GM21381 (cell line): ENCODE measurements at regions not wholly inside any gene's neighbourhood (a gene's known extent, or its start where the extent isn't known, plus 50 kb on each side); places are given as distances from the start of the nearest gene placed in this dataset.
A peak's percentile ranks its signal among the peaks of the same experiment; 100 is the strongest.
"Not testable (repeated sequence)": the region's sequence is repeated elsewhere in the genome, so short reads cannot be mapped to it uniquely, and the experiment has no call there.

Experiments
- ATAC-seq: cut with Tn5 transposase; IDR thresholded peaks from one replicate; pipeline ENCODE4 v1.9.1; 2021; ENCODE audit warnings: mild to moderate bottlenecking, moderate library complexity; ENCODE audit not compliant: unreplicated experiment

DNA sequence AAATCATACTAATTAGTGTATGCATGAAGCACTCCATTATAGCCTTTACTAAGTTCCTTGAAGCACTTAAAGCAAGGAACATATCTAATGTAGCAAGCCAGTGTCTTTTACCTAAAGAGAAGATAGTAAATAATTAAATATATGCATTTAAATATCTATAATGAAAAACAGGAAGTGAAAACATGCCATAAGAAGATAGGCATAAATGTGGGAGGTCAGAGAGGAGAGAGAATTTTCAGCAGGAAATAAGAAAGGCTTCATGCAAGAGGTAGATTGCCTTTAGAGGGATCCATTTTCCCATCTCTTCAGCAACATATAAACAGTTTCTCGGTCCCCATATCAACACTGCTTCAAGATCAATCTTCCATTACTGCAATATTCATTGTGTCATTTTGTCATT is 599.8 kb downstream of the FRK start:
- ATAC-seq = no peak

DNA sequence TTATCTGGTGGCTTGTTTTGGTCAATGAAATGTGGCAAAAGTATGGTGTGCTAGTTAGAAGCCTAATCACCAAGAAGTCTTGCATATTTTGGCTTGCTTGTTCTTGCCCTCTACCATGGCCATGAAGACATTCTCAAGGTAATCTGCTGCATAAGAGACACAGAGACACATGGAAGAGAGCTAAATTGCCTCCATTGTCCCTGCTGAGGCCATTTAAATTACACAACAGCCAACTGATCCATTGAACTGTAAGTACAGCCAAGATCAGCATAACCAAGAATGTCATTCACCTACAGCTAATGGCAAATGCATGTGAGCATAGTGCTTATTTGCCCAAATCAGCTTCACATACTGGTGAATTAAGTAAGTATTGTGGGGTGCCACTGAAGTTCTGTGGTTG is 603.8 kb downstream of the FRK start:
- ATAC-seq = no peak

DNA sequence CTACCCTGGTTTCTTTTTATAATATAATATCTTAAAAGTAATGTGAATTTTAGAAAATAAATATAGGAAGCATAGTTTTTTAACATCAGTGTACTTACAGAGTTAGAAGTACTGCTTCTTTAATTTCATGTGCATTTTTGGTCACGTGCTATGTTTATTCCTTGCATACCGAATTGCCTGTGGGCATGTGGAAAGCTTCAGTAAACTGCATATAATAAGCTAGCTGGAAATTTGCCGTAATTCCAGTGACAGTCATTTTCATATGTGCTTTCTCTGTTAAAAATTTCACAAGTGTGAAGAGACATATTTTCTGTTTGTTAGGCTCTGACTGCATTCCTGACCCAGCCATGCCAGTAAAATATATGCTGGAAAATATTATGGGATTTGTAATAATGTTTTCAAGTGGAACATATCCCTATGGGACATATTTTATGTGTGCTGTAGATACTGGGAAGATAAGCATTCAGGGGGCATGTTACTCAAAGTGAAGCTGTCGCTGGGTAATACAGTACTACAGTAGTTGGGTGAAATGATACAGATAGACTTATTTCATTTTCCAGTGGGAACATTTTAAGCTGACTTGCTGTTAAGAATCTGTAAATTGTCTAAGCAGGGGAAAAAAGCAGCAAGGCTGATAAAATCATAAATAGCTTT is 616.7 kb downstream of the FRK start:
- ATAC-seq = no peak

DNA sequence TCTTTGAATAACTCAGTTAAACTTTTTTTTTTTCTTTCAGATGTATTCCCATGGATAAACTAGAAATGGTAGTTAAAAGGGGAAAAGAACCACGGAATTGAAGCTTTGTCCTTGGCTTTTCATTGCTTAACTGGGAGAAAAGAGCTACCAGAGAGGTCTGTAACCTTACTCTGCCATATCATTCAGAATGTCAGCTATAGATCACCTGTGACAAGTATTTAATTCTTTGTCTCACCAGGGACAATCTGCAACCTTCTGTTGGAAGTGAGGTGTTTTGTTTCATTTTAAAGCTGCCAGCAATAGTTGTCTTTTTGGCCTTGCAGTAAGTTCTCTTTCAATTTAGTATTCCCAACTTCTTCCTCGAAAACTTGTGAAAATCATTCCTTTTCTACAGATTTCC is 618.4 kb downstream of the FRK start:
- no peak for ATAC-seq

DNA sequence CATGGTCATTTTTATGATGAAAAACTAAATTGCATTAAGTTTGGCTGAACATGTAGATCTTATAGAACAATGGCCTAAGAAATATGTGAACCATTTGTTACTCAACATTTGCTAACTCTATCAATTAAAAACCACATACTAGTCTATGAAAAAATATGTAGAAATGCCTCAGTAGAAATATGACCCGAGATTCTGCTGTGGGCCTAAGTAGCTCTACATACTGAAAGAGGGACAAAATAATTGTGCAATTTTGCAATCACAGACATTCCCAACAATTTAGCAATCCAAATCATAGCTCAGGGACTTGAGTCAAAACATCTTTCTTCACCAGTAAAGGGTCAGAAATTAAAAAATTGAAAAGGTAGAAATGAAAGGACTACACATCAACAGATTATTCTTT is 619.0 kb downstream of the FRK start:
- ATAC-seq = no peak

DNA sequence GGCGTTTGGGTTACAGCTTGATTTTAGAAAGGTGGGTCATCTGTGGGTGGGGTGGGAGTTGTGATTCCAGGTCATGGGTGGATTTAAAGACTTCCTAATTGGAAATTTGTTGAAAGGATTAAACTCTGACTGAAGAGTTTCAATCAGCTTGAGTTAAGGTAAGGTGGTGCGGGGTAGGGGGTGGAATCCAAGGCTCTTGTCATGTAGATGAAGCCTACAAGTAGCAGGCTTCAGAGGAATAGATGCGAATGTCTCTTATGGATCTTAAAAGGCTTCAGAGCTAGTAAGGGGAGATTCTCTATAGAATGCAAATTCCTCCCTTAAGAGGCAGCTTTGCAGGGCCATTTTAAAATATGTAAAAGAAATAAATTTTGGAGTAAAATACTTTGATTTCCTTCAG is 645.3 kb downstream of the FRK start:
- no peak for ATAC-seq

DNA sequence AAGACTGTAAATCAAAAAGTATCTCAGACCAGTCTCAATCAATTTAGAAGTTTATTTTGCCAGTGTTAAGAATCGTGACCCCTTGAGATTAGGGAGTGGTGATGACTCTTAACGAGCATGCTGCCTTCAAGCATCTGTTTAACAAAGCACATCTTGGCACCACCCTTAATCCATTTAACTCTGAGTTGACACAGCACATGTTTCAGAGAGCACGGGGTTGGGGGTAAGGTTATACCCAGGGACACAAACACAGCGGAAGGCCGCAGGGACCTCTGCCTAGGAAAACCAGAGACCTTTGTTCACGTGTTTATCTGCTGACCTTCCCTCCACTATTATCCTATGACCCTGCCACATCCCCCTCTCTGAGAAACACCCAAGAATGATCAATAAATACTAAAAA is 645.8 kb downstream of the FRK start:
- not testable (repeated sequence) for ATAC-seq

DNA sequence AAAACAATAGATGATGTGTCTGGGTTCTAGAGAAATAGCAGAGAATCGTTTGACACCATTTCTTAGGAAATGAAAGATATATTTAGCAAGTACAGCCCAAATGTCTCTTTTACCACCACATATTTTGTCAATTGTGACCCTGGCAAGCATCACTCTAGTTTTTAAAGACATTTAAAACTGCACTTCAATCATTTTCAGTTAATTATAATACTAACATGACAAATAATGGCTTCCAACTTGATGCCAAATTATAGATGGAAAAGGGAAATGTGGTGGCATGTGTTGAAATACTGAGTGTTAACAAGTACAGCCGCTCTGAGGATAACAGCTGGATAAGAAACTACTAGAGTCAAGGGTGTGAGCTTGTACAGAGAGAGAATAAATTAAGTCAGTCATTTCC is 648.9 kb downstream of the FRK start:
- no peak for ATAC-seq

DNA sequence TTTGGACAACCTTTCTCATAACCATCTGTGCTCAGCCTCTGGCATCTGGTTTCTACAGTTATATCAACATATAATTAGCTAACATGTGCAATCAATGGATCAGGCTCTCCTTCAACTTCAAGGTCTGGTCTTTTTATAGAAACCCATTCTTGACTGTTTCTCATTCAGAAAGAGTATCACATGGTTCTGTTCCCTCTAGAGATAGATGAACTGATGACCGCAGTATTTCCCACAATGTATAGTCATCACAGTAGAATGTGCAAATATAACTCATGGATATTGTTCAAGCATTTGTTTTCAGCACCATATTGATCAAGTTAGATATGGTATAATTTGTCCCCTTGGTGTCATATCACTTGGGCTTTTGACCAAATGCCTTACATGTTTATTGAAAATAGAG is 656.2 kb downstream of the FRK start:
- no peak for ATAC-seq

DNA sequence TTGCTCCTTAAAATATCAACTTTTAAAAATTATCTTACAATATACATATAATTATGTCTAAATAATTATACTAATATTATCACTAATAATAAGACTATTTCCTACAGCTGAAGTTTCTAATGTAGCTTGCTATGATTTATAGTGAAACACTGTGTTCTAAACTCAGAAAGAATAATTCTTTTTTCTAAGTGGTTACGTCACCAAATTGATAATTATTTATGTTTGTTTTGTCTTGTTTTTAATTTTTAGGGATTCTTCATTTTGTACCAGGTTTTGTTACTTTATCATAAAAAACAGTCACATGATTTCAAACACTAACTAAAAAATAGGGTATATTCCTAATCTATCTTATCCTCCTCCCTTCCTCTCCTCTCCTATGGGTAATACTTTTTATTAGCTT is 662.1 kb downstream of the FRK start:
- ATAC-seq = no peak

DNA sequence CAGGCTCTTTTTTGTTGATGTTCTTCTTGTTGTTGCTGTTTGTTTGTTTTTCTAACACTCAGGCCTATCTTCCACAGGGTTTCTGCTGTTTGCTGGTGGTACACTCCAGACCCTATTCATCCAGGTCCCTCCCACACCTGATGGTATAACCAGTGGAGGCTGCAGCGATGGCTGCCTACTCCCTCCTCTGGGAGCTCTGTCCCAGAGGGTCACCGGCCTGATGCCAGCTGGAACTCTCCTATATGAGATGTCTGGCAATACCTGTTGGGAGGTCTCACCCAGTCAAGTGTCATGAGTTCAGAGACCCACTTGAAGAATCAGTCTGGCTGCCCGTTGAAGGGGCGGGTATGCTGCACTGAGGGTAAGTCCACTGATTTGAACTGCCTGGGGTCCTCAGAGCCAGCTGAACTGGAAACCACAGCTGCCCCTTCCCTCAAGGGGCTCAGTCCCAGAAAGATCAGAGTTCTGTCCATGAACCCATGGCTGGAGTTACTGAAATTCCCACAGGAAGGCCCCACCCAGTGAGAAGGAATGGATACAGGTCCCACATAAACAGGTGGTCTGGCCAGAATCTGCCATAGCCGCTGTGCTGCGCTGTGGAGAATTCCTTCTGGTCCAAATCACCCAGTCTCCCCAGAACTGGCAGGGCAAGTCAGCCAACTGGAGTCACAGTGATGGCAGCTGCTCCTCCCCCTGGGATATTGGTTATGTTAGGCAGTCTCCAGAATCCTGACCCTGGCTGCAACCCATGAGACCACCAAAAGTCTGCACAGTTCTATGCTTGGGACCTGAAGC is 664.4 kb downstream of the FRK start:
- ATAC-seq = no peak

DNA sequence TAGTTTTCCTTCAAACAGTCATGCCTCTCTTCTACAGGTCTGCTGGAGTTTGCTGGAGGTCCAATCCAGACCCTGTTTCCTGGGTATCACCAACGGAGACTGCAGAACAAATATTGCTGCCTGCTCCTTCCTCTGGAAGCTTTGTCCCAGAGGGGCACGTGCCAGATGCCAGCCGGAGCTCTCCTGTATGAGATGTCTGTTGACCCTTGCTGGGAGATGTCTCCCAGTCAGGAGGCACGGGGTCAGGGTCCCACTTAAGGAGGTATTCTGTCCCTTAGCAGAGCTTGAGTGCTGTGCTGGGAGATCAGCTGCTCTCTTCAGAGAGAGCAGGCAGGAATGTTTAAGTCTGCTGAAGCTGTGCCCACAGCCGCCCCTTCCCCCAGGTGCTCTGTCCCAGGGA is 666.9 kb downstream of the FRK start:
- ATAC-seq = no peak

DNA sequence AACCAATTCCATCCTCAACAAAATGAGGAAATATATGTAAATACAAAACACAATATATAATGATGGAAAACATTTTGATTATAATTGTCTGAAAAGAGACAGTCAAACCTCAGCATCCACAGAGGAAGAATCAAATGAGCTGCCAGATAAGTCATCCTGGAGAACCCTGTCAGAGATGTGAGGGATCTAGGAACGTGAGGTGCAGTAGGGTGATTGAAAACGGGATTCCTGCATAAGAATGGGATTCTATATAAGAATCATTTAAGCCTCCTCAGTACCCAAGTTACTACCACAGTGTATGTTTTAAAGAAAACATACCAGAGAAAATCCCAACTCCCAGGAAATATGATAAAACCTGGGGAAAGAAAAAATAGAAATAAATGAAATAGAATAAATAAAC is 690.5 kb downstream of the FRK start:
- ATAC-seq = no peak

DNA sequence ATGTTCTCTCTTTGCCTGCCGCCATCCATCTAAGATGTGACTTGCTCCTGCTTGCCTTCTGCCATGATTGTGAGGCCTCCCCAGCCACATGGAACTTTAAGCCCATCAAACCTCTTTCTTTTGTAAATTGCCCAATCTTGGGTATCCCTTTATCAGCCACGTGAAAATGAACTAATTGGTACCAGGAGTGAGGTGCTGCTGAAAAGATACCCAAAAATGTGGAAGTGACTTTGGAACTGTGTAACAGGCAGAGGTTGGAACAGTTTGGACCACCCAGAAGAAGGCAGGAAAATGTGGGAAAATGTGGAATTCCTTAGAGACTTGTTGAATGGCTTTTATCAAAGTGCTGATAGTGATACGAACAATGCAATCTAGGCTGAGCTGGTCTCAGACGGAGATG is 694.9 kb downstream of the FRK start:
- no peak for ATAC-seq

DNA sequence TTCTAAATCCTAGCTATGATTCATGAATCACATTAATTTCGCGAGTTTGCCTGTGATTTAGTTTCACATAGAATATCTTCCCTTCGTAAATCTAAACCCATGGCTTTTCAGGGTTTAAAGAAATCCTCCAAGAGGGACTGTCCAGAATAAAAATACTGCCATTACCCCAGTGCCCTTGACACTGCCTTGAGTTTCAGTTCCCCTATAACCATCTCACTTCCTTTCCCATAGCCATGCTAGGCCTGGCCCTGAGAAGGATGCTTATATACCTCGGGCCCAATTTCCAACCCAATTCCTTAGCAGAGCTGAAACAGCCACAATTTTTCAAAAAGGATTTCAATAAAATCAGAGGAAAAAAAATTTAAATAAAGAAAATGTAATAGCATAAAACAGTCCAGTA is 697.3 kb downstream of the FRK start:
- ATAC-seq = peak; percentile 73

DNA sequence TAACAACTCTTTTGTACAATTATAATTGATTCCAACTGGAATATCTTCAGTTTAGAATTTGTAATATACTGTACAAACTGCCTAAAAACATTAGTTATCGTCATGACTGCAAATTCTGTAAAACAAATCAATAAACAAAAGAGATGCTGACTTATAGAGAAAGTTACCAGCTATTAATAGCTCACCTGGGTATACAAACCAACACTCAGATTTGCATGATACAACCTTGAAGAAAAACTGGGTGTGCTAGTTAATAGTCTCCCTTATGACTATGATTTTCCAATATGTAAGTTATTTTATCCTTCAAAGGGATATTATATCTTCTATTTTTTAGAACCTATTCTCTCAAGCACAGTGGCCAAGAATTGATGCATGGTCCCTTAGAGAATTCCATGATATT is 698.5 kb downstream of the FRK start:
- ATAC-seq = no peak

DNA sequence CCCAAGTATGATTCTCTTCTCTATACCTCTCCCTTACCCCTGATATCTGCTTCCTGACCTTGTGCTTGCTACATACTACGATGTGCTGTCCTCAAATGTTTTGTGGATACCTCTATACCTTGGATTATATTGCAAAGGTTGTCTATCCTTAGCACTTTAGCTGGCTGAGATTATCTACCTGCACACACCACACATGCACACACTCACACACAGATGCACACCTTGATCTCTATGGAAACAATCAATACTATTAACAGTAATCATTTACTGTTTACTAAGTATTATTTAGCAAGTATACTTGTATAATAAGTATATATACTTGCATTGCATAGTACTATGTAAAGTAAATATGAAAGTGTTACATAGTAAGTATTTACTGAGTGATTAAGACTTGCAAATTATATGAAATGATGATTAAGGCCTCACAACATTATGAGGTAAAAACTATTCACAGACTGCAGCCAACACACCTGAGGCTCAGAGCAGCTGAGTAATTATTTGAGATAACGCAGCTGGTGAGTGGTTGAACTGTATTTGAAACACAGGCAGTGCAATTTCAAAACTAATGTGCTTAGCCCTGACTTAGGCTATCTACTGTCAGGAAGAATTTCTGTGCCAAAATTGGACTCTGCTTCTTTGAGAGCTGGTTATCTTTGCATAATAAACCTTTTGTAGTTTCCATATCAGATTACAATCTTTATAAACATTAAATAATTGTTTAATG is 699.9 kb downstream of the FRK start:
- ATAC-seq = no peak

DNA sequence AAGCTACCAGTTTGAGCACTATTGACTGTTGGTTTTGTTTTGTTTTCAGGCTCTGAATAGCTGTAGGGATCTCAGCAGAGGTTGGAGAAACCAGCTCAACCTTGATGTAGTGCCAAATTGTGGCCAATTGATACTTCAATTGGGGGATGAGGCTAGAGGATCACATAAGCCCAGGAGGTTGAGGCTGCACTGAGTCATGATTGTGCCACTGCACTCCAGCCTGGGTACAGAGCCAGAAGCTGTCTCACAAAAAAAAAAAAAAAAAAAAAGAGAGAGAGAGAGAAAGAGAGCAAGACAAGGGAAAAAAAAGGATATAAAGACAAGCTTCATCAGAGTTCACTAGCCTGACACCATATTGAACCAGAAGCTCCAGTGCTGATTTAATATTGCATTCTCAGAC is 702.1 kb downstream of the FRK start:
- no peak for ATAC-seq

DNA sequence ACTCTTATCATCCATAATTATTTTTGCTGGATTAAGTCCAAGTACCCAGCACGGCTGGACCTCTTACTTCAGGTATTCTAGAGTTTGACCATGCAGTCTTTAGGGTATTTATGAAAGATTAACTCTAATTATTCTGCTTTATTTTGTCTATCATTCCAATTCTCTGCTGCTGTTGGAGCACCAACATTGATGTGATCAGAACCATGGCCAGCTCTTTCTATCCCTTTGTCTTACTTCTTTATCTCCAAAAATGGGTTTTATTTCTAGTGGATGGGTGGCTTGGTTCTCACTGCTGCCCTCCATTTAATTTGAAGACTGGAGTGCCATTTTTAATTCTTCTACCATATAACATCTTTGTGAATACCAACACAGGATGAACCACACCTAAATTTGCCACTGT is 704.3 kb downstream of the FRK start:
- no peak for ATAC-seq

DNA sequence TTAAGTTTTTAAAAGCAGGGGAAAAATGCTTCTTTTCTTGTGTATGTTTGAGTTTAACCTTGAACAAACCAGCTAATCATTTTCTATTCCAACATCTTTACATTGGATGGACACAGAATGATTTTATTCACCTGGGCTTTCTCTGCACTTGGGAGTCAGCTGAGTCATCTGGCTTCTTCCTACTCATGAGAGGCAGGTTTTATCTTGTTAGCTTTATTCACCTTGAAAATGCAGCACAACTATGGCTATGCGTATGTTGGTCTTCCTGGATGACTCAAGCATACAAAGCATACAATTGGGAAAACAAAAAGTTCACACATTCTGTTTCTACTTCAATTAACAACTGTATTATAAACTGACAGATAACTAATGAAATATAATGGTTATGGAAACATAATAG is 737.7 kb downstream of the FRK start:
- ATAC-seq = no peak

DNA sequence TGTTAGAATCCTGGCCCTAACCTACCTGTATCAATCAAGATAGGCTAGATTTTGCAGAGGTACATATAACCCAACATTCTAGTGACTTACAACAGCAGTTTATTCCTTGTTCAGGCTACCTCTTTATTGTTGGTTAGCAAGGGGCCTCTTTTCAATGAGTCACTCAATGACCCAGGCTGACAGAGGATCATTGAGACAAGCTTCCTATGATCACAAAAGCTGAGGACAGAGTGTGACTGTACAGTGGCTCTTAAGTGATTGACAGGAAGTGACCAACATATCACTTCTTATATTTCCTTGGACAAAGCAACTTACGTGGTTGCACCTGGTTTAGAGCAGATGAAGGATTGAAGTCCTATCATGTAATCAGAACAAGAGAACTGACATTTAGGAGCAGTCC is 740.9 kb downstream of the FRK start:
- ATAC-seq = no peak

DNA sequence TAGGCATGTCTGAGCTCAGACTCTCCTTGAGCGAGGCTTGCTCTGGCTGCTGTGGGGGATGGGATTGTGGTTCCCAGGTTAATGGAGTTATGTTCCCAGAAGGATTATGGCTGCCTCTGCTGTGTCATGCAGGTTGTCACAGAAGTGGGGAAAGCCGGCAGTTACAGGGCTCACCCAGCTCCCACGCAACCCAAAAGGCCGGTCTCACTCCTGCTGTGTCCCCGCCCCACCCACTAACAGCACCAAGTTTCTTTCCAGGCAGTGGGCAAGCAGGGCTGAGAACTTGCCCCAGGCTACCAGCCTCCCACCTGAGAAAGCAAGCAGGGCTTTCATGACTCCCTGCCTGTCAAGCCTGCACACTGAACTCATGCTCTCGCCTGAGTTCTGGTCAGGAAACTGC is 750.5 kb downstream of the FRK start:
- no peak for ATAC-seq
